ENCODE measurements at regions not wholly inside any gene's neighbourhood (a gene's known extent, or its start where the extent isn't known, plus 50 kb on each side); places are given as distances from the start of the nearest gene placed in this dataset.

DNA sequence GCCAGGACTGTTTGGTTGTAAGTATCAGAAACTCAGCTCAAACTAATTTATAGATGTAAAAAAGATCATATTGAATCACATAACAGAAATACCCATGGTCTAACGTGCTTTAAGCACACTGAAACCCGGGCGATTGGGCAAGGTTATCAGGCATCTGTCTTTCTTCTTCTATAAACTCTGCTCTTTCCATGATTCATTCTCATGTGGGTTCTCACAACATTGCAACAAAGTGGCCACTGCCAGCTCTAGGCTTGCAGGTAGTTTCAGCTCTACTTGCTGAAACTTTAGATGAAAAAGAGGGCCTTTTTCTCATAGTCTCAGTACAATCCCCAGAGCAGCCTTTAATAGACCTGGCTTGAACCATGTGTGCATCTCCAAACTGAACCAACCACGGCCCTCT, 456.1 kb downstream of the MFSD1 start:
- Histone ChIP-seq H3K27ac (ENCODE audit: low read depth, low read length) (no peak overlapping the region), H3K9me2 (ENCODE audit: insufficient read depth) (no peaks in the 10 kb centered on the region), H3K27me3 (ENCODE audit: insufficient read depth, low read length) (0 out of 2 replicates have a peak, but pooled peaks cover 6% of the 10 kb centered on the region), H3K4me3 (replicated peaks in 1 of 2; ENCODE audit: low read depth in 1 of 2, low read length in 2 of 2) (no peak overlapping the region), H4K20me1 (ENCODE audit: insufficient read depth) (no peaks in the 10 kb centered on the region), H3K36me3 (ENCODE audit: control insufficient read depth in 1 of 2, insufficient read depth in 2 of 2, low read length in 2 of 2) (no peaks in the 10 kb centered on the region), H3K9ac (ENCODE audit: low read length) (no peak overlapping the region), H2AFZ (ENCODE audit: low read depth, low read length, poor library complexity, severe bottlenecking) (no peak overlapping the region), H3K4me2 (ENCODE audit: low read length) (no peak overlapping the region), H3K4me1 (ENCODE audit: control insufficient read depth in 1 of 2, insufficient read depth in 2 of 2, low read length in 2 of 2) (no peaks in the 10 kb centered on the region), H3K79me2 (ENCODE audit: insufficient read depth, low read length) (no peaks in the 10 kb centered on the region), H3K9me3 (ENCODE audit: control insufficient read depth in 1 of 2, insufficient read depth in 1 of 2, low read depth in 1 of 2, low read length in 2 of 2) (no peaks in the 10 kb centered on the region)
- CTCF ChIA-PET = no interaction called here
- intact Hi-C loops (cut with micrococcal nuclease) = loop anchor here (10.0 kb wide), 2 partner anchors 613 to 713 kb away; partner anchors contain the start of gene GFM1
- TF ChIP-seq, protein P1, sequence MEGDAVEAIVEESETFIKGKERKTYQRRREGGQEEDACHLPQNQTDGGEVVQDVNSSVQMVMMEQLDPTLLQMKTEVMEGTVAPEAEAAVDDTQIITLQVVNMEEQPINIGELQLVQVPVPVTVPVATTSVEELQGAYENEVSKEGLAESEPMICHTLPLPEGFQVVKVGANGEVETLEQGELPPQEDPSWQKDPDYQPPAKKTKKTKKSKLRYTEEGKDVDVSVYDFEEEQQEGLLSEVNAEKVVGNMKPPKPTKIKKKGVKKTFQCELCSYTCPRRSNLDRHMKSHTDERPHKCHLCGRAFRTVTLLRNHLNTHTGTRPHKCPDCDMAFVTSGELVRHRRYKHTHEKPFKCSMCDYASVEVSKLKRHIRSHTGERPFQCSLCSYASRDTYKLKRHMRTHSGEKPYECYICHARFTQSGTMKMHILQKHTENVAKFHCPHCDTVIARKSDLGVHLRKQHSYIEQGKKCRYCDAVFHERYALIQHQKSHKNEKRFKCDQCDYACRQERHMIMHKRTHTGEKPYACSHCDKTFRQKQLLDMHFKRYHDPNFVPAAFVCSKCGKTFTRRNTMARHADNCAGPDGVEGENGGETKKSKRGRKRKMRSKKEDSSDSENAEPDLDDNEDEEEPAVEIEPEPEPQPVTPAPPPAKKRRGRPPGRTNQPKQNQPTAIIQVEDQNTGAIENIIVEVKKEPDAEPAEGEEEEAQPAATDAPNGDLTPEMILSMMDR (IDR thresholded peaks at IDR 0.05 in 2 of 3, conservative IDR thresholded peaks at IDR 0.05 in 1 of 3; ENCODE audit: borderline replicate concordance in 1 of 3, insufficient read depth in 1 of 3, low read depth in 2 of 3, low read length in 2 of 3) = no peak
- TF ChIP-seq JUND (IDR thresholded peaks at IDR 0.05) = no peak
- no peak for TF ChIP-seq EGR1 (IDR thresholded peaks at IDR 0.05; ENCODE audit: low read depth)
- no peak for TF ChIP-seq FOSL1 (IDR thresholded peaks at IDR 0.05; ENCODE audit: low read depth)
- no peak for TF ChIP-seq CEBPB (IDR thresholded peaks at IDR 0.05; ENCODE audit: low read depth)
- TF ChIP-seq, protein P2, sequence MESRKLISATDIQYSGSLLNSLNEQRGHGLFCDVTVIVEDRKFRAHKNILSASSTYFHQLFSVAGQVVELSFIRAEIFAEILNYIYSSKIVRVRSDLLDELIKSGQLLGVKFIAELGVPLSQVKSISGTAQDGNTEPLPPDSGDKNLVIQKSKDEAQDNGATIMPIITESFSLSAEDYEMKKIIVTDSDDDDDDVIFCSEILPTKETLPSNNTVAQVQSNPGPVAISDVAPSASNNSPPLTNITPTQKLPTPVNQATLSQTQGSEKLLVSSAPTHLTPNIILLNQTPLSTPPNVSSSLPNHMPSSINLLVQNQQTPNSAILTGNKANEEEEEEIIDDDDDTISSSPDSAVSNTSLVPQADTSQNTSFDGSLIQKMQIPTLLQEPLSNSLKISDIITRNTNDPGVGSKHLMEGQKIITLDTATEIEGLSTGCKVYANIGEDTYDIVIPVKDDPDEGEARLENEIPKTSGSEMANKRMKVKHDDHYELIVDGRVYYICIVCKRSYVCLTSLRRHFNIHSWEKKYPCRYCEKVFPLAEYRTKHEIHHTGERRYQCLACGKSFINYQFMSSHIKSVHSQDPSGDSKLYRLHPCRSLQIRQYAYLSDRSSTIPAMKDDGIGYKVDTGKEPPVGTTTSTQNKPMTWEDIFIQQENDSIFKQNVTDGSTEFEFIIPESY (IDR thresholded peaks at IDR 0.05; ENCODE audit: extremely low read depth, insufficient replicate concordance, low read length) = no peak
- TF ChIP-seq CBX3 (IDR thresholded peaks at IDR 0.05; ENCODE audit: low read depth) = no peak
- no peak for TF ChIP-seq RAD21 (IDR thresholded peaks at IDR 0.05; ENCODE audit: low read depth)
- TF ChIP-seq SRF (IDR thresholded peaks at IDR 0.05; ENCODE audit: low read depth) = no peak
- BruUV-seq (replicated peaks) = no TSS peak
- RAD21 ChIA-PET (ENCODE audit: low non-redundant PET in 1 of 2, low total read pairs in 2 of 2, uncharacterized antibody in 2 of 2, unreplicated experiment in 2 of 2) = no interaction called here
- POLR2A ChIA-PET = no interaction called here
- ATAC-seq = no peak
- no peak for DNase-seq (ENCODE audit: low read depth, low spot score)

Measured in HCT116 (cell line).